Peyer's patch (tissue), 4 donors: ENCODE measurements at regions not wholly inside any gene's neighbourhood (a gene's known extent, or its start where the extent isn't known, plus 50 kb on each side); places are given as distances from the start of the nearest gene placed in this dataset.

ENCODE experiments used
- DNase-seq, 3 donors: peaks; one replicate each; pipeline ENCODE4 v3.0.0-alpha.2; 2017 to 2019
- H3K27ac ChIP-seq, 4 donors: fragments of 200-600 bp; sonication (generic); one replicate each; pipeline ENCODE4 v1.5.1; 2016 to 2019
- H3K27me3 ChIP-seq, 2 donors: fragments of 200-600 bp; sonication (generic); one replicate each; pipeline ENCODE4 v1.5.1; 2019
- H3K36me3 ChIP-seq, 3 donors: fragments of 200-600 bp; sonication (generic); one replicate each; pipeline ENCODE4 v1.5.1; 2016 to 2019
- H3K4me1 ChIP-seq, 4 donors: fragments of 200-600 bp; sonication (generic); one replicate each; pipeline ENCODE4 v1.5.1; 2016 to 2019
- H3K4me3 ChIP-seq, 4 donors: fragments of 200-600 bp; sonication (generic); 1 replicate in 3 of 4; 2 replicates in 1 of 4; pipeline ENCODE4 v1.5.1; 2016 to 2019; ENCODE audit warnings: mild to moderate bottlenecking in 1 of 4
- H3K9me3 ChIP-seq, 4 donors: fragments of 200-600 bp; sonication (generic); one replicate each; pipeline ENCODE4 v1.5.1; 2016 to 2019; ENCODE audit warnings: mild to moderate bottlenecking in 1 of 4
- CTCF ChIP-seq, 6 experiments: fragments of 450-650 bp in 4 of 6; fragments of 200-600 bp in 2 of 6; sonication (generic) in 1 of 6; IDR thresholded peaks; one replicate each; pipeline ENCODE4 v1.5.1; 2017 to 2019; ENCODE audit warnings: antibody characterized with exemption in 6 of 6, mild to moderate bottlenecking in 3 of 6, moderate library complexity in 1 of 6
- POLR2A ChIP-seq, 2 donors: fragments of 450-650 bp; IDR thresholded peaks; one replicate each; pipeline ENCODE4 v1.5.1; 2017; ENCODE audit warnings: antibody characterized with exemption in 2 of 2, mild to moderate bottlenecking in 2 of 2, moderate library complexity in 2 of 2

GRCh38 chr4:22313976-22314375 is 201.9 kb downstream of the ADGRA3 start:
- no peak for TF ChIP-seq CTCF (IDR thresholded peaks at IDR 0.05)
- TF ChIP-seq POLR2A (IDR thresholded peaks at IDR 0.05): no peak
- H3K27me3 ChIP-seq: no peaks in the 10 kb centered on the region
- H3K36me3 ChIP-seq: no peaks in the 10 kb centered on the region
- DNase-seq: no peak
- H3K4me1 ChIP-seq: no peaks in the 10 kb centered on the region
- no peak overlapping the region for H3K4me3 ChIP-seq
- no peaks in the 10 kb centered on the region for H3K9me3 ChIP-seq
- no peak overlapping the region for H3K27ac ChIP-seq

- Histone ChIP-seq H3K4me1 (no peaks in the 10 kb centered on the region), H3K36me3 (no peaks in the 10 kb centered on the region), H3K27ac (no peak overlapping the region), H3K4me3 (no peak overlapping the region), H3K27me3 (no peaks in the 10 kb centered on the region), H3K9me3 (no peaks in the 10 kb centered on the region)
- DNase-seq: no peak
- TF ChIP-seq CTCF (IDR thresholded peaks at IDR 0.05): no peak
- TF ChIP-seq POLR2A (IDR thresholded peaks at IDR 0.05): no peak
Measured at GRCh38 chr4:22312113-22312512, 203.8 kb downstream of the ADGRA3 start.

GRCh38 chr4:22301253-22301652 is 214.6 kb downstream of the ADGRA3 start:
- peaks cover 0 to 6% (median 0%) of the 10 kb centered on the region in 4 donors for H3K9me3 ChIP-seq
- H3K36me3 ChIP-seq: no peaks in the 10 kb centered on the region
- DNase-seq: no peak
- no peaks in the 10 kb centered on the region for H3K4me1 ChIP-seq
- H3K4me3 ChIP-seq: no peak overlapping the region
- no peak for TF ChIP-seq CTCF (IDR thresholded peaks at IDR 0.05)
- TF ChIP-seq POLR2A (IDR thresholded peaks at IDR 0.05): no peak
- no peak overlapping the region for H3K27ac ChIP-seq
- H3K27me3 ChIP-seq: no peaks in the 10 kb centered on the region

GRCh38 chr4:22299678-22300077 is 216.2 kb downstream of the ADGRA3 start:
- no peak overlapping the region for H3K27ac ChIP-seq
- H3K36me3 ChIP-seq: no peaks in the 10 kb centered on the region
- TF ChIP-seq POLR2A (IDR thresholded peaks at IDR 0.05) (no peak), CTCF (IDR thresholded peaks at IDR 0.05) (no peak)
- H3K27me3 ChIP-seq: no peaks in the 10 kb centered on the region
- H3K9me3 ChIP-seq: peaks cover 0 to 6% (median 0%) of the 10 kb centered on the region in 4 donors
- no peak overlapping the region for H3K4me3 ChIP-seq
- no peaks in the 10 kb centered on the region for H3K4me1 ChIP-seq
- DNase-seq: no peak

- no peaks in the 10 kb centered on the region for H3K27me3 ChIP-seq
- H3K9me3 ChIP-seq: no peaks in the 10 kb centered on the region
- no peaks in the 10 kb centered on the region for H3K36me3 ChIP-seq
- no peaks in the 10 kb centered on the region for H3K4me1 ChIP-seq
- TF ChIP-seq CTCF (IDR thresholded peaks at IDR 0.05): no peak
- TF ChIP-seq POLR2A (IDR thresholded peaks at IDR 0.05): no peak
- DNase-seq: no peak
- no peak overlapping the region for H3K27ac ChIP-seq
- H3K4me3 ChIP-seq: no peak overlapping the region
Measured at GRCh38 chr4:22287631-22288030, 228.2 kb downstream of the ADGRA3 start.

- no peak for DNase-seq
- Histone ChIP-seq H3K4me1 (no peaks in the 10 kb centered on the region), H3K9me3 (no peaks in the 10 kb centered on the region), H3K27ac (no peak overlapping the region), H3K36me3 (no peaks in the 10 kb centered on the region), H3K4me3 (no peak overlapping the region), H3K27me3 (no peaks in the 10 kb centered on the region)
- TF ChIP-seq CTCF (IDR thresholded peaks at IDR 0.05): no peak
- no peak for TF ChIP-seq POLR2A (IDR thresholded peaks at IDR 0.05)
Measured at GRCh38 chr4:22268350-22269025, 247.4 kb downstream of the ADGRA3 start.
